Mesothelial cell of epicardium (in vitro differentiated cells): ENCODE measurements at regions not wholly inside any gene's neighbourhood (a gene's known extent, or its start where the extent isn't known, plus 50 kb on each side); places are given as distances from the start of the nearest gene placed in this dataset.

Source experiments
- DNase-seq, 2 experiments: peaks; one replicate each; pipeline ENCODE4 v3.0.0; 2021; ENCODE audit warnings: low spot score in 2 of 2; ENCODE audit not compliant: unreplicated experiment in 2 of 2
- H3K27ac Mint-ChIP-seq: 2 replicates; pipeline ENCODE4 v1.8.0; 2021; ENCODE audit warnings: mixed read lengths
- H3K27me3 Mint-ChIP-seq: 2 replicates; pipeline ENCODE4 v1.8.0; 2021; ENCODE audit warnings: low read depth, mixed read lengths
- H3K36me3 Mint-ChIP-seq: 2 replicates; pipeline ENCODE4 v1.8.0; 2021; ENCODE audit warnings: mixed read lengths
- H3K4me1 Mint-ChIP-seq: 2 replicates; pipeline ENCODE4 v1.8.0; 2021; ENCODE audit warnings: mixed read lengths
- H3K4me3 Mint-ChIP-seq: 2 replicates; pipeline ENCODE4 v1.8.0; 2021; ENCODE audit warnings: mild to moderate bottlenecking, moderate library complexity, mixed read lengths
- H3K9me3 Mint-ChIP-seq: 2 replicates; pipeline ENCODE4 v1.8.0; 2021; ENCODE audit warnings: mixed read lengths
- TF ChIP-seq, protein P1 (sequence below): fragments of 200-600 bp; sonication (generic); IDR thresholded peaks from one replicate; pipeline ENCODE4 v1.5.0; 2021; ENCODE audit warnings: antibody characterized with exemption; ENCODE audit not compliant: unreplicated experiment

DNA sequence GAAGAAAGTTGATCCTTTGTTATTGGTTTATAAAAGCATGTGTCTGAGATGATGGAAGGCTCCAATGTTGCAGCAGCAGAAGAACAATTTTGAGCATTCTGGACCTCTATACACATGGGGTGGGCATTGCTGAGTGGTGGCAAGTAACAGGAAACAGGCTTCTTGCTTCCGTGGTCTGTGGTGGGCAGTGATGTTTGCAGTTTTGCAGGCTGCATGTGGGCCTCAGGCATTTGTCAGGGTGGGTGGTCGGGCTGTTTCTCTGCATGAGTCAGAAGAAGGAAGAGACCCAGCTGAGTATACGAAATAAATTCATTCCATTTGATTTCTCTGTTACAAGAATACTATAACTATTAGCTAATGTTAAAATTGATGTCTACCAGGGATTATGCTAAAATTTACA is 239.5 kb upstream of the COL3A1 start:
- TF ChIP-seq, protein P1, sequence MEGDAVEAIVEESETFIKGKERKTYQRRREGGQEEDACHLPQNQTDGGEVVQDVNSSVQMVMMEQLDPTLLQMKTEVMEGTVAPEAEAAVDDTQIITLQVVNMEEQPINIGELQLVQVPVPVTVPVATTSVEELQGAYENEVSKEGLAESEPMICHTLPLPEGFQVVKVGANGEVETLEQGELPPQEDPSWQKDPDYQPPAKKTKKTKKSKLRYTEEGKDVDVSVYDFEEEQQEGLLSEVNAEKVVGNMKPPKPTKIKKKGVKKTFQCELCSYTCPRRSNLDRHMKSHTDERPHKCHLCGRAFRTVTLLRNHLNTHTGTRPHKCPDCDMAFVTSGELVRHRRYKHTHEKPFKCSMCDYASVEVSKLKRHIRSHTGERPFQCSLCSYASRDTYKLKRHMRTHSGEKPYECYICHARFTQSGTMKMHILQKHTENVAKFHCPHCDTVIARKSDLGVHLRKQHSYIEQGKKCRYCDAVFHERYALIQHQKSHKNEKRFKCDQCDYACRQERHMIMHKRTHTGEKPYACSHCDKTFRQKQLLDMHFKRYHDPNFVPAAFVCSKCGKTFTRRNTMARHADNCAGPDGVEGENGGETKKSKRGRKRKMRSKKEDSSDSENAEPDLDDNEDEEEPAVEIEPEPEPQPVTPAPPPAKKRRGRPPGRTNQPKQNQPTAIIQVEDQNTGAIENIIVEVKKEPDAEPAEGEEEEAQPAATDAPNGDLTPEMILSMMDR, result no peak
- no peaks in the 10 kb centered on the region for H3K27me3 Mint-ChIP-seq
- peak overlapping the region; percentile 76 for H3K27ac Mint-ChIP-seq
- no peak for DNase-seq
- no peak overlapping the region for H3K4me3 Mint-ChIP-seq
- H3K9me3 Mint-ChIP-seq, result peaks cover 13% of the 10 kb centered on the region
- H3K36me3 Mint-ChIP-seq, result peaks cover 4% of the 10 kb centered on the region
- H3K4me1 Mint-ChIP-seq, result peaks cover 24% of the 10 kb centered on the region

DNA sequence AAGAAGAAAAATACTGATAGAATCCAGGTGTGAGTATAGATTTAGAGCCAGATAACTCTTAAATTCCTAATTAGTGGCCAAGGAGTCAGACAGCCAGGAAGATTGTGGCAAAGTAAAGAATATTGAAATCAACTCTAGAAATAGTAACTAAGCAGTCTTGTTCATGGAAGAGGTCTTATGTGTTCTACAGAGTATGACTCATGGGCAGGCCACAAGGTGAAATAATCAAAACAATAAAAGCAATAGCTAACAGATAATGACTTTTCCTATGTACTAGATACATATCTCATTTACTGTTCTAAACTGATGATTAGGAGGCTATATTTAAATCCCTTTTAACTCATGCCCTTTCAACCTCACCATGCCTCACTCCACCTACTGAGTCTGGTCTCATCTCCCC is 227.4 kb upstream of the COL3A1 start:
- TF ChIP-seq, protein P1, result no peak
- peaks cover 8% of the 10 kb centered on the region for H3K4me1 Mint-ChIP-seq
- no peak for DNase-seq
- no peak overlapping the region for H3K4me3 Mint-ChIP-seq
- no peak overlapping the region for H3K27ac Mint-ChIP-seq
- no peaks in the 10 kb centered on the region for H3K27me3 Mint-ChIP-seq
- H3K36me3 Mint-ChIP-seq, result no peaks in the 10 kb centered on the region
- H3K9me3 Mint-ChIP-seq, result peaks cover 14% of the 10 kb centered on the region

DNA sequence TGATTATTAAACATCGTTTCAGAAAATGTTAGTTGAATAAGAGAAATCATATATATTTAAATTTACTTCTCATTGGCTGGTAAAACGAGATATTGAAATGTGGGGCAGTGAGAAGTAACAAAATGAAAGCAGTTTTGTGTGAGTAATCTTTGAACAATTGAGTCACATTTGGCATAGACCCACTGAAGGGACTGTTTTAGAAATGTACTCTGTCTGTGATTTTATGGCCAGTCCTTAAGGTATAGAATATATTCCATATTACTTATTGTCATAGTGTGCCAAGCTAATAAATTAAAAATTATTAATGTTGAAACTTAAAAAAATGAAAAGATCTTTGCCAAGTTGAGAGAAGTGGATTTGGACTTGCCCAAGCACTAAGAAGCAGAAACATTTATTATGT is 222.4 kb upstream of the COL3A1 start:
- TF ChIP-seq, protein P1, result no peak
- no peak overlapping the region for H3K27ac Mint-ChIP-seq
- peaks cover 15% of the 10 kb centered on the region for H3K36me3 Mint-ChIP-seq
- H3K4me3 Mint-ChIP-seq, result no peak overlapping the region
- peaks cover 22% of the 10 kb centered on the region for H3K9me3 Mint-ChIP-seq
- DNase-seq, result no peak
- H3K27me3 Mint-ChIP-seq, result no peaks in the 10 kb centered on the region
- H3K4me1 Mint-ChIP-seq, result peaks cover 3% of the 10 kb centered on the region

DNA sequence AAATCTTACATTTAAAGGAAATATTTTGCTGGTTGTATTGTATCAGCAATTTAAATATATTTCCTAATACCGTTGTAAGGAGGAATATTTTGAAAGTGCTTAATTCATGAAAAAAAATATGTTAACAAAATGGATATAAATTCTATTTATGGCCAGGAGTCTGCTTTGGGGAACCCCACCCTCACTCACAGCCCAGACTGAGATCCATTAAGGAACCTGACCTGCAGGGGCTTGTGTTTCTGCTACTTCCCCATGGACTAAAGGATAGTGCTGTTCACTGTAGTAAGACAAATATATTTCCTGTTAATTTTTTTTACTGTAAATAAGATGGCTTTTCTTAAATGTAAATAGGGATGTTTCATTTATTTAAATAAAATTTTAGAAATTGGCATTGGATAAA is 221.9 kb upstream of the COL3A1 start:
- Mint-ChIP-seq H3K36me3 (peaks cover 19% of the 10 kb centered on the region), H3K9me3 (peaks cover 27% of the 10 kb centered on the region), H3K4me1 (peaks cover 3% of the 10 kb centered on the region), H3K27me3 (no peaks in the 10 kb centered on the region), H3K27ac (no peak overlapping the region), H3K4me3 (no peak overlapping the region)
- DNase-seq, result no peak
- TF ChIP-seq, protein P1, result no peak

DNA sequence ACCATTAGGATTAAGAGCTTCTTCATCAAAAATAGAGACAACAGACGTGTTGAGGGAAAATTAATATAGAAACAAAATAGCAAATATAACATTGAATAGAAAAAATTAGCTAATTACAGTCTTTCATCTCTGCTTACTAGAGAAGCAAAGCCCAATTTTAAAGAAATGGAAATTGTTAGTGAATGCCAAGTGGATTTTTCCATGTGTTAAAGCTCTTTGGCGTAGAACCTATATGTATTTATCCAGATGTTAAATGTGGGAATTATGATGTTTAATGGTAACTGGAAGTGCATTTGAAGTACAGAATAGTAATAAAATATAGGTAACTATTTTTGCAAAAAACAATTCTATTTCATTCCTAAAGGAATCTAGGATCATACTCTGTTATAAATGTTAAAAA is 212.0 kb upstream of the COL3A1 start:
- no peak overlapping the region for H3K27ac Mint-ChIP-seq
- H3K9me3 Mint-ChIP-seq, result peaks cover 31% of the 10 kb centered on the region
- no peak for DNase-seq
- TF ChIP-seq, protein P1, result no peak
- H3K36me3 Mint-ChIP-seq, result peaks cover 16% of the 10 kb centered on the region
- H3K4me1 Mint-ChIP-seq, result peaks cover 16% of the 10 kb centered on the region
- H3K4me3 Mint-ChIP-seq, result no peak overlapping the region
- H3K27me3 Mint-ChIP-seq, result no peaks in the 10 kb centered on the region
